Type B pancreatic cell (in vitro differentiated cells): ENCODE measurements at regions not wholly inside any gene's neighbourhood (a gene's known extent, or its start where the extent isn't known, plus 50 kb on each side); places are given as distances from the start of the nearest gene placed in this dataset.
"Not testable (repeated sequence)": the region's sequence is repeated elsewhere in the genome, so short reads cannot be mapped to it uniquely, and the experiment has no call there.

Experiments used
- DNase-seq: peaks from one replicate; pipeline ENCODE4 v3.0.0; 2021; ENCODE audit warnings: mixed read lengths; ENCODE audit not compliant: unreplicated experiment; ENCODE audit errors: extremely low spot score
- H3K27ac Mint-ChIP-seq: 2 replicates; pipeline ENCODE4 v1.8.0; 2021; ENCODE audit warnings: mild to moderate bottlenecking, mixed read lengths
- H3K27me3 Mint-ChIP-seq: 2 replicates; pipeline ENCODE4 v1.8.0; 2021; ENCODE audit warnings: mixed read lengths
- H3K36me3 Mint-ChIP-seq: 2 replicates; pipeline ENCODE4 v1.8.0; 2021; ENCODE audit warnings: mixed read lengths
- H3K4me1 Mint-ChIP-seq: one replicate; pipeline ENCODE4 v1.8.0; 2021; ENCODE audit warnings: mixed read lengths; ENCODE audit not compliant: unreplicated experiment
- H3K4me3 Mint-ChIP-seq: 2 replicates; pipeline ENCODE4 v1.8.0; 2021; ENCODE audit warnings: mild to moderate bottlenecking, mixed read lengths
- H3K9me3 Mint-ChIP-seq: 2 replicates; pipeline ENCODE4 v1.8.0; 2021; ENCODE audit warnings: mixed read lengths
- CTCF ChIP-seq: fragments of 200-600 bp; sonication (generic); conservative IDR thresholded peaks from 2 replicates; pipeline ENCODE4 v1.5.0; 2021; ENCODE audit warnings: antibody characterized with exemption, mild to moderate bottlenecking

DNA sequence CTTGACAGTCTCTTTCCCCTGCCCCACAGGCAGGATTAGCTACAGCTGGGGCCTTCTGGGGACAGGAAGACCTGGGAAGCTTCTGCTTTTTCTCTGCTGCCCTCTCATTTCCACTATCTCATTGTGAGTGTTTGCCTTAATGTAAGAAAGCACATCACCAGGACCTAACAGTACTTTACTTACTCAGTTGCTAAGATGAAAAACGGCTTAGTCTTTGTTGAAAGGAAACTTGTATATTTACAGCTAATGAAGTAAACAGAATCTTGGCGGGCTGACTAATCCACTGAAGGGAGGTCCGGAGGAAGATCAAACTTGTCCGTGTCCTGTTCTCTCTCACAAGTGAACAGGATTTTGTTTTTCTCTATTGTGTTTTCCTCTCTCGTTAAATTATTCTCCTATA, 128.6 kb downstream of the SOD2 start:
- H3K36me3 Mint-ChIP-seq = no peaks in the 10 kb centered on the region
- TF ChIP-seq CTCF = no peak
- H3K4me1 Mint-ChIP-seq = no peaks in the 10 kb centered on the region
- H3K27ac Mint-ChIP-seq = no peak overlapping the region
- no peaks in the 10 kb centered on the region for H3K9me3 Mint-ChIP-seq
- DNase-seq = no peak
- no peaks in the 10 kb centered on the region for H3K27me3 Mint-ChIP-seq
- no peak overlapping the region for H3K4me3 Mint-ChIP-seq

DNA sequence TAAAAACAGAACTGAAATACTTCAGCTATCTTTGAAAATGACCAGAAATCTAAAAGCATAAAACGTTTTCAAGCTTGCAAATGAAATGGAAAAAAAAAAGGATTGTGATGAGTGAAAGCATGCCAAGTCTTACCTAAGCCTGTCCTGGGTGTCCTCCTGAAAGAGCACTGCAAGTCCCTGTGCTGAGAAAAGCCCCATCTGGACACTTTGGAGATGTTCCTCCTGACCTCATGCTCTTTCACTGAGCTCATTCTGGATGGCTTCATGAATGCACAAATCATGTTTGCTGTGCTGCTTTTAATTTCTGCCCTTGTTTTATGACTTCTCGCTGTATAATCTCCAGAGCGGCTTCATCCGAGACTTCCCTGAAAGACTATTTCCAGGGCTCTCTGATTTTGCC, 136.0 kb downstream of the SOD2 start:
- Mint-ChIP-seq H3K36me3 (no peaks in the 10 kb centered on the region), H3K27me3 (peaks cover 9% of the 10 kb centered on the region), H3K27ac (no peak overlapping the region), H3K4me3 (no peak overlapping the region), H3K9me3 (no peaks in the 10 kb centered on the region), H3K4me1 (no peaks in the 10 kb centered on the region)
- TF ChIP-seq CTCF = no peak
- DNase-seq = no peak

GRCh38 chr6:159555082-159555875, 137.8 kb downstream of the SOD2 start:
- Mint-ChIP-seq H3K36me3 (no peaks in the 10 kb centered on the region), H3K27me3 (peaks cover 14% of the 10 kb centered on the region), H3K4me1 (no peaks in the 10 kb centered on the region), H3K9me3 (no peaks in the 10 kb centered on the region), H3K27ac (no peak overlapping the region), H3K4me3 (no peak overlapping the region)
- no peak for TF ChIP-seq CTCF
- no peak for DNase-seq

GRCh38 chr6:159541296-159541695, 151.7 kb downstream of the SOD2 start:
- Mint-ChIP-seq H3K4me1 (no peaks in the 10 kb centered on the region), H3K36me3 (no peaks in the 10 kb centered on the region), H3K27me3 (peaks cover 45% of the 10 kb centered on the region)

GRCh38 chr6:159540883-159541282, 152.2 kb downstream of the SOD2 start:
- Mint-ChIP-seq H3K36me3 (no peaks in the 10 kb centered on the region), H3K4me1 (no peaks in the 10 kb centered on the region), H3K9me3 (no peaks in the 10 kb centered on the region), H3K27ac (no peak overlapping the region), H3K27me3 (peaks cover 45% of the 10 kb centered on the region), H3K4me3 (no peak overlapping the region)
- DNase-seq = no peak
- no peak for TF ChIP-seq CTCF

More at GRCh38 chr6:159541296-159541695, 151.7 kb downstream of the SOD2 start:
- H3K9me3 Mint-ChIP-seq = no peaks in the 10 kb centered on the region
- no peak overlapping the region for H3K4me3 Mint-ChIP-seq
- no peak for TF ChIP-seq CTCF
- no peak for DNase-seq
- no peak overlapping the region for H3K27ac Mint-ChIP-seq

DNA sequence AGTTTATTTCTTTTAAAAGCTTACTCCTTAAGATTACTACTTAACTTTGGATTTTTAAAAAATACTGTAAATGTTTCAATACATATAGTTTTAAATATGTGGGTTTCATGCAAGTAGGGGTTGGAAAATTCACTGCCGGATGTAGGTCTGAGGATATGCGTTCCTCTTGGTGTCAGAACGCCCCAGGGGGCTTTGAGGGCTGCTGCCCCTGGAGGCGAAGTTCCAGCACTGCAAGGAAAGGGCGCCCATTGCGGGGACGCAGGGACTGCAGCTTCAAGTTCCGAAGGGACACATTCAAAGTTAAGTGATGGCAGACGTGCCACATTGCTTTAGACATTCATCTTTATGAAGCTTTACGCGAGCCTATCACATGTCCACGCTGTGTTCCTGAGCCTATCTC, 152.9 kb downstream of the SOD2 start:
- no peak overlapping the region for H3K27ac Mint-ChIP-seq
- peak; percentile 63 for TF ChIP-seq CTCF
- H3K27me3 Mint-ChIP-seq = peaks cover 48% of the 10 kb centered on the region
- no peak for DNase-seq
- H3K4me3 Mint-ChIP-seq = no peak overlapping the region
- no peaks in the 10 kb centered on the region for H3K4me1 Mint-ChIP-seq
- no peaks in the 10 kb centered on the region for H3K36me3 Mint-ChIP-seq
- no peaks in the 10 kb centered on the region for H3K9me3 Mint-ChIP-seq

DNA sequence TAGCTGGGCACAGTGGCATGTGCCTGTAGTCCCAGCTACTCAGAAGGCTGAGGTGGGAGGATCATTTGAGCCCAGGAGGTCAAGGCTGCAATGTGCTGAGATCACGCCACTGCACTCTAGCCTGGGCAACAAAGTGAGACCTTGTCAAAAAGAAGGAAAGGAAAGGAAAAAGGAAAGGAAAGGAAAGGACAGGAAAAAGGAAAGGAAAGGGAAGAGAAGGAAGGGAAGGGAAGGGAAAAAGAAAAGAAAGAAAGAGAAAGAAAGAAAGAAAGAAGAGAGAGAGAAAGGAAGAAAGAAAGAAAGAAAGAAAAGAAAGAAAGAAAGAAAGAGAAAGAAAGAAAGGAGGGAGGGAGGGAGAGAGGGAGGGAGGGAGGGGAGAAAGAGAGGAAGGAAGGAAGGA, 155.0 kb downstream of the SOD2 start:
- not testable (repeated sequence) for H3K4me1 Mint-ChIP-seq, H3K4me3 Mint-ChIP-seq, H3K27ac Mint-ChIP-seq, DNase-seq, H3K36me3 Mint-ChIP-seq, H3K9me3 Mint-ChIP-seq
- peaks cover 33% of the 10 kb centered on the region for H3K27me3 Mint-ChIP-seq
